Large intestine (tissue), 3 donors: ENCODE measurements at regions not wholly inside any gene's neighbourhood (a gene's known extent, or its start where the extent isn't known, plus 50 kb on each side); places are given as distances from the start of the nearest gene placed in this dataset.
"Not testable (repeated sequence)": the region's sequence is repeated elsewhere in the genome, so short reads cannot be mapped to it uniquely, and the experiment has no call there.

Source experiments
- DNase-seq, 2 donors: peaks; one replicate each; pipeline versions ENCODE4 v3.0.0 to v3.0.0-alpha.2; 2013
- H3K27ac ChIP-seq: one replicate; pipeline ENCODE4 v1.5.1; 2013; ENCODE audit warnings: low read length
- H3K27me3 ChIP-seq: 2 replicates; pipeline ENCODE4 v1.6.1; 2013; ENCODE audit warnings: low read length; ENCODE audit not compliant: control insufficient read depth, insufficient read depth
- H3K36me3 ChIP-seq: 2 replicates; pipeline ENCODE4 v1.6.1; 2013; ENCODE audit warnings: low read length; ENCODE audit not compliant: control insufficient read depth, insufficient read depth
- H3K4me1 ChIP-seq: one replicate; pipeline ENCODE4 v1.6.1; 2013; ENCODE audit warnings: low read length; ENCODE audit not compliant: control insufficient read depth, insufficient read depth
- H3K4me3 ChIP-seq: one replicate; pipeline ENCODE4 v1.5.1; 2013; ENCODE audit warnings: low read length
- H3K9me3 ChIP-seq: one replicate; pipeline ENCODE4 v1.6.1; 2013; ENCODE audit warnings: mild to moderate bottlenecking, low read depth, low read length, moderate library complexity; ENCODE audit not compliant: control insufficient read depth
- WGBS: methylation state at CpG from one replicate; pipeline ENCODE4 v1.1.5; 2013; ENCODE audit warnings: low lambda C conversion rate; ENCODE audit not compliant: insufficient coverage; 5-methylcytosine and 5-hydroxymethylcytosine counted together

DNA sequence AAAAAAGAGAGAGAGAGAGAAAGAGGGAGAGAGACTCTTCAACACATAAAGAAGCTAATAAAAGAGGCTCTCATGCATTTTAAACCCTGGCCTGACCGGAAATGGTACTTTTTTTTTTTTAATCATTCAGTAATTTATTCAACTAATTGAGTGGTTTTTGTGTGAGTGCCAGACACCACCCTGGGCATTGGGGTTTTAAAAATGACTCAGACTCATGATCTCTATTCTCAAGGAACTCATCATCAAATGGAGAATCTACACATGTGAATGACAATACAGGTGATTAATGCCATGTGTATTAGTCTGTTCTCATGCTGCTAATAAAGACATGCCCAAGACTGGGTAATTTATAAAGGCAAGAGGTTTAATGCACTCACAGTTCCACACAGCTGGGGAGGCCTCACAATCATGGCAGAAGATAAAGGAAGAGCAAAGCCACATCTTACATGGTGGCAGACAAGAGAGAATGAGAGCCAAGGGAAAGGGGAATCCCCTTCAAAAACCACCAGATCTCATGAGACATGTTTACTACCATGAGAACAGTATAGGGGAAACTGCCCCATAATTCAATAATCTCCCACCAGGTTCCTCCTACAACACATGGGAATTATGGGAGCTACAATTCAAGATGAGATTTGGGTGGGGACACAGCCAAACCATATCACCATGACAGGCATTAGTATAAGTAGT lies 158.5 kb upstream of the AUTS2 start:
- Histone ChIP-seq H3K4me1 (peaks cover 10% of the 10 kb centered on the region), H3K27me3 (no peaks in the 10 kb centered on the region), H3K4me3 (no peak overlapping the region), H3K36me3 (no peaks in the 10 kb centered on the region), H3K27ac (no peak overlapping the region), H3K9me3 (no peaks in the 10 kb centered on the region)
- WGBS = no CpG with 5 or more reads among the region's 1 CpG
- no peak for DNase-seq

DNA sequence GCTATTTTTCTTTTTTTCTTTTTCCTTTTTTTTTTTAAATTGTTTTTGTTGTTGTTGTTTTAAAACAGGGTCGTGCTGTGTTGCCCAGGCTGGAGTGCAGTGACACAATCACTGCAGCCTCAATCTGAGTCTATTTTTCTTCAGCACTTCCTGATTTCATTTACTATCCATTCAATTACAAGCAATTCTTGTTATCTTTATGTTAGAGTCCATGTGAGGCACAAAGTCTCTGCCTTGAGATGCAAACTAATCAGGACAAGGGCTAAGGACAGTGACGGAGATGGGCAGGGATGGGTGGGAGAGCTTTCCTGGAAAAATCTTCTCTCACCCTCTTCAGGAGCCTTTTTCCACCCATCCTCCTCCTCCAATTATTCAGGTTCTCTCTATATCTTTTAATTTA lies 157.3 kb upstream of the AUTS2 start:
- no peak overlapping the region for H3K27ac ChIP-seq
- H3K4me1 ChIP-seq = peaks cover 9% of the 10 kb centered on the region
- H3K36me3 ChIP-seq = no peaks in the 10 kb centered on the region
- DNase-seq = peak; percentile 68 to 71
- WGBS = 60% methylated on average over 1 of the region's 2 CpGs
- no peak overlapping the region for H3K4me3 ChIP-seq
- H3K9me3 ChIP-seq = no peaks in the 10 kb centered on the region
- H3K27me3 ChIP-seq = no peaks in the 10 kb centered on the region

DNA sequence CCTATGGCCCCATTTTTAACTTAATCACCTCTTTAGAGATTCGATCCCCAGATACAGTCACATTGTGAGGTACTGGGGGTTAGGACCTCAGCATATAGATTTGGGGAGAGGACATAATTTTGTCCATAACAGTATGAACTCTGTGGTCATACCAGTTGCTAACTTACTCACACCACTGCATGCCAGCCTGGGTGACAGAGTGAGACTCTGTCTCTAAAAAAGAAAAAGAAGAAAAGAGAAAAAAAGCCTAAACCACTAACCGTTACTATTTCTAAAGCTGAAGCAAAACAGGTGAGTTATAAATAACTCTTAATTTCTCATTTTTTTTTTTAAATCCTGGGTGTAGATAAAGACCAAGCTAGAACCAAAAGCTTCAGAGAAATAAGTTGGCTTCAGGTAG lies 155.1 kb upstream of the AUTS2 start:
- no CpG with 5 or more reads among the region's 2 CpGs for WGBS
- H3K4me1 ChIP-seq = no peaks in the 10 kb centered on the region
- H3K27me3 ChIP-seq = no peaks in the 10 kb centered on the region
- no peak overlapping the region for H3K27ac ChIP-seq
- H3K36me3 ChIP-seq = no peaks in the 10 kb centered on the region
- DNase-seq = no peak
- H3K9me3 ChIP-seq = no peaks in the 10 kb centered on the region
- no peak overlapping the region for H3K4me3 ChIP-seq

GRCh38 chr7:69445541-69445940 lies 152.7 kb upstream of the AUTS2 start:
- Histone ChIP-seq H3K27me3 (no peaks in the 10 kb centered on the region), H3K4me1 (no peaks in the 10 kb centered on the region), H3K36me3 (no peaks in the 10 kb centered on the region), H3K4me3 (no peak overlapping the region), H3K9me3 (no peaks in the 10 kb centered on the region), H3K27ac (no peak overlapping the region)
- WGBS = no CpG with 5 or more reads among the region's 11 CpGs
- DNase-seq = no peak

GRCh38 chr7:69446213-69446612 lies 152.1 kb upstream of the AUTS2 start:
- not testable (repeated sequence) for H3K4me1 ChIP-seq, DNase-seq, H3K27me3 ChIP-seq, H3K36me3 ChIP-seq, H3K9me3 ChIP-seq, H3K4me3 ChIP-seq, H3K27ac ChIP-seq
- WGBS = 100% methylated on average over 4 of the region's 7 CpGs

DNA sequence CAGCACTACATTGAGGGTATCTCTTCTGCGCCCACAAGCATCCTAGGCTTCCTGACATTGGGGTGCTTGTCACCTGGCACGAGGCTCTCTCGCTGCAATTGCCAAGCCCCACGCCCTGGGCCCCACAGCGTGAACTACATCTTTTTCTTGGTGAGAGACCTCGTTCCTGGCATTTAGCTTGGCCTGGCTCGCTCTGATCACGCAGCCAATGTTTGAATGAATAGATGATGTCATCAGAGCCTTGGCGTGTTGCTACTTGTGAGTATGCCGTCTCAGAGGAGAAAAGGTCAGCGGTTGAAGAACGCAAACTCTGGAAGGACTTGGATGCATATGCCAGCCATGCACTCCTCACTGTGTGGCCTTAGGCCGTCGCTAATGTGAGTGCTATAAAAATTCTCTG lies 150.2 kb upstream of the AUTS2 start:
- H3K27ac ChIP-seq = no peak overlapping the region
- WGBS = no CpG with 5 or more reads among the region's 14 CpGs
- no peak overlapping the region for H3K4me3 ChIP-seq
- no peak for DNase-seq
- H3K36me3 ChIP-seq = no peaks in the 10 kb centered on the region
- H3K4me1 ChIP-seq = no peaks in the 10 kb centered on the region
- H3K9me3 ChIP-seq = no peaks in the 10 kb centered on the region
- H3K27me3 ChIP-seq = no peaks in the 10 kb centered on the region

GRCh38 chr7:69450456-69450855 lies 147.8 kb upstream of the AUTS2 start:
- Histone ChIP-seq H3K27me3 (no peaks in the 10 kb centered on the region), H3K9me3 (no peaks in the 10 kb centered on the region), H3K4me3 (no peak overlapping the region), H3K27ac (no peak overlapping the region), H3K36me3 (no peaks in the 10 kb centered on the region), H3K4me1 (no peaks in the 10 kb centered on the region)
- 30% methylated on average over 2 of the region's 5 CpGs for WGBS
- DNase-seq = peak in 1 of 2 donors; percentile 38

GRCh38 chr7:69451715-69452114 lies 146.6 kb upstream of the AUTS2 start:
- Histone ChIP-seq H3K27ac (no peak overlapping the region), H3K4me1 (no peaks in the 10 kb centered on the region), H3K27me3 (no peaks in the 10 kb centered on the region), H3K4me3 (no peak overlapping the region), H3K36me3 (no peaks in the 10 kb centered on the region), H3K9me3 (no peaks in the 10 kb centered on the region)
- WGBS = no CpG with 5 or more reads among the region's 2 CpGs
- no peak for DNase-seq

GRCh38 chr7:69452797-69453196 lies 145.5 kb upstream of the AUTS2 start:
- no CpG with 5 or more reads among the region's 2 CpGs for WGBS
- no peak for DNase-seq
- Histone ChIP-seq H3K9me3 (no peaks in the 10 kb centered on the region), H3K4me1 (no peaks in the 10 kb centered on the region), H3K36me3 (no peaks in the 10 kb centered on the region), H3K27me3 (no peaks in the 10 kb centered on the region), H3K4me3 (no peak overlapping the region), H3K27ac (no peak overlapping the region)

DNA sequence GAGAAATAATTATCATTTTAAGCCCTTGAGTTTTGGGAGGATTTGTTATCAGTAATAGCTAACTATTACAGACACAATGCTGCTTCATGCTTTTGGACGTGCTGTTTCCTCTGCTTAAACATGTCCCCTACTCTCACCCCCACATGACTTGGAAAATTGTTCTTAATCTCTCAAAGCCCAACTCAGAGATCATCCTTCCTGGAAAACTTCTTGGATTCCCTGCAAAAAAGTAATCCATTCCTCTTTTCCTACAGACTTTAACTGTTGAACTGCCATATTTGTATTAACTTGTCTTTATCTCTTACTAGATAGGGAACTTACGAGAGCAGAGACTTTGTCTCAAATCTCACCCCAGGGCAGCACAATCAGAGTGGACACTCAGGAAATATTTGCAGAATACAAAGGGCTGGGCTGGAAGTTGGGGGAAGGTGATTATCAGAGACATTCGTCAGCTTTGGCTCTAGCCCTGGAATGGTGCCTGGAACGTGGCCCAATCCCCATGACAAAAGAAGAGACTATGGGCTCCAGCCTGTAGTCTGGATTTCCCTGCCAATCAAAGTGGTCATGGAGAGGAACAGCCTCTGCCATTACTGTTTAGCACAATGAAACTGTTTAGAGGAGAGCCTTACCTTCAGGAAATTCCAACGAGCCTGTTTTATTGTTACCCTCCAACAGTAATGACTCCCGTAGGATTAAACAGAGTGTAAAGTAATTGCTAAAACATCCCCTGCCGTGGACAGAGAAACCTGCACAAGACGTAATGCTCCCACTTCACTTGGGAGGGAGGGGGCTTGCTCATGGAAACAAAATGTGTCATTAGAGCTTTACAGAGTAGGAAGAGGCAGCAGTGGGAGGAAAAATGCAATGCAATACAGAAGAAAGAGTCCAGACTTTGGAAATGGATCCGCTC lies 140.4 kb upstream of the AUTS2 start:
- H3K4me1 ChIP-seq = no peaks in the 10 kb centered on the region
- DNase-seq = peak in 1 of 2 donors; percentile 19
- H3K36me3 ChIP-seq = no peaks in the 10 kb centered on the region
- H3K27me3 ChIP-seq = no peaks in the 10 kb centered on the region
- WGBS = 20% methylated on average over 1 of the region's 9 CpGs
- H3K9me3 ChIP-seq = no peaks in the 10 kb centered on the region
- H3K4me3 ChIP-seq = no peak overlapping the region
- no peak overlapping the region for H3K27ac ChIP-seq
